CD4-positive, alpha-beta T cell (primary cell): ENCODE measurements at regions not wholly inside any gene's neighbourhood (a gene's known extent, or its start where the extent isn't known, plus 50 kb on each side); places are given as distances from the start of the nearest gene placed in this dataset.

Source experiments
- ATAC-seq: fragments of 200-7000 bp; cut with Tn5 transposase; one replicate; pipeline ENCODE4 v1.10.0; 2022; ENCODE audit warnings: mild to moderate bottlenecking; ENCODE audit not compliant: poor library complexity
- CTCF ChIA-PET: fragments of 350-600 bp; sonication (Branson Sonifier 250); formaldehyde crosslinking; loops from one replicate; lab custom pipeline; 2021; ENCODE audit warnings: antibody characterized with exemption, inconsistent platforms; lab: Charles Lee
- POLR2A ChIA-PET: fragments of 350-600 bp; sonication (Branson Sonifier 250); formaldehyde crosslinking; loops from one replicate; lab custom pipeline; 2021; ENCODE audit warnings: antibody characterized with exemption, inconsistent platforms; lab: Charles Lee
- DNase-seq, 14 experiments: peaks; one replicate each; pipeline ENCODE4 v3.0.0-alpha.2; 2013 to 2020; ENCODE audit warnings: mixed read lengths in 2 of 14
- H3K27ac ChIP-seq, 2 donors: one replicate each; pipeline versions ENCODE4 v1.5.1 to v1.7.0; 2013; ENCODE audit warnings: low read length in 2 of 2, low read depth in 1 of 2, mild to moderate bottlenecking in 1 of 2
- H3K27me3 ChIP-seq, 2 experiments: 1 replicate in 1 of 2; 2 replicates in 1 of 2; pipeline versions ENCODE4 v1.6.1 to v1.7.0; 2013; ENCODE audit warnings: low read length in 2 of 2, control low read depth in 1 of 2, mild to moderate bottlenecking in 1 of 2, moderate library complexity in 1 of 2; ENCODE audit not compliant: insufficient read depth in 2 of 2, control insufficient read depth in 1 of 2
- H3K36me3 ChIP-seq: one replicate; pipeline ENCODE4 v1.6.1; 2013; ENCODE audit warnings: low read length, control low read depth; ENCODE audit not compliant: insufficient read depth
- H3K4me1 ChIP-seq: one replicate; pipeline ENCODE4 v1.6.1; 2013; ENCODE audit warnings: low read length, control low read depth; ENCODE audit not compliant: insufficient read depth
- H3K4me3 ChIP-seq: one replicate; pipeline ENCODE4 v1.5.1; 2013; ENCODE audit warnings: mild to moderate bottlenecking, low read length, moderate library complexity
- H3K9me3 ChIP-seq, 2 experiments: 1 replicate in 1 of 2; 2 replicates in 1 of 2; pipeline versions ENCODE4 v1.6.1 to v1.7.0; 2013; ENCODE audit warnings: low read length in 2 of 2, mild to moderate bottlenecking in 2 of 2, control low read depth in 1 of 2, moderate library complexity in 1 of 2; ENCODE audit not compliant: control insufficient read depth in 1 of 2, insufficient read depth in 1 of 2
- H3K27ac Mint-ChIP-seq: one replicate; pipeline ENCODE4 v1.8.0; 2020; ENCODE audit warnings: mixed read lengths
- H3K27me3 Mint-ChIP-seq: one replicate; pipeline ENCODE4 v1.8.0; 2021; ENCODE audit warnings: mixed read lengths
- H3K36me3 Mint-ChIP-seq: one replicate; pipeline ENCODE4 v1.8.0; 2021; ENCODE audit warnings: low read depth, mixed read lengths
- H3K4me1 Mint-ChIP-seq: one replicate; pipeline ENCODE4 v1.8.0; 2021; ENCODE audit warnings: low read depth, mixed read lengths
- H3K4me3 Mint-ChIP-seq: one replicate; pipeline ENCODE4 v1.8.0; 2020; ENCODE audit warnings: mild to moderate bottlenecking, mixed read lengths
- H3K9me3 Mint-ChIP-seq: one replicate; pipeline ENCODE4 v1.8.0; 2020; ENCODE audit warnings: mixed read lengths
- CTCF ChIP-seq: fragments of 200-600 bp; IDR thresholded peaks from one replicate; pipeline ENCODE4 v1.8.0; 2022; ENCODE audit warnings: antibody characterized with exemption, mild to moderate bottlenecking
- intact Hi-C, 2 experiments: fragments of 100-400 bp; cut with DNase I in 1 of 2; cut with micrococcal nuclease in 1 of 2; formaldehyde crosslinking; loops; one replicate each; pipeline versions ENCODE4 v1.15.1 to v1.9.0; 2023 to 2025; cut with DNase I, micrococcal nuclease

DNA sequence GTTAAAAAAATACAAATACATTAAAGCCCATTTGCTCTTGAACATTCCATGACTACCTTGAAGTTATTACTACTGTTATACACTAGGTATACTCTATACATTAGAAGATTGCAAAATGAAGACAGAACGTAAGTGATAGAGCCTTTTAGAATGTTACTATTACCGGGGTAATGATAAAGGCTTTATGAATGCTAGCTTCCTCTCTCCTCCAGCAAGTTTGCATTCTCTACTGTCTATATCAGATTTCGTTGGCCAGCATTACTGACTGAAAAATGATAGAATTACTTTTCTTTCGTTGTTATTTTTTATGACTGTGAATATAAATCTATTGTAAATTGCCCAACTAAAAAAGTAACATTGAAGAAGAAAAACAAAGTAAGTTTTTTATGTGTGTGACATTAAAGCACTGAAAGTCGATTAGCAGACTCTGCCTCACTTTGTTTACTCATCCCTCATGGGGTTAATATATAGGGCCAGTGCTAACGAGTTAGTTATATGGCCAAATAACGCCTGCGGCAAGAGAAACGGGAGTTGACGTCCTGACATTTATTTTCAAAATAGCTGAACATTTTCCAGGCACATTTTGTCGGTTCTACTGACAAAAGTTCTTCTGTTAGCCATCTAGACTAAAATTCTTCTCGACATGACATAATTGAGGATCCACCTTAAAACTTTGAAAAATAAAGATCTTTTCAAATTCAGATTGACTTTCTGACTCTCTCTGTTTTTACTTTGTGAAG is 163.8 kb upstream of the KITLG start:
- POLR2A ChIA-PET, result no interaction called here
- CTCF ChIA-PET, result no interaction called here
- no peaks in the 10 kb centered on the region for H3K36me3 ChIP-seq
- Mint-ChIP-seq H3K9me3 (no peaks in the 10 kb centered on the region), H3K4me1 (no peaks in the 10 kb centered on the region), H3K27ac (no peak overlapping the region), H3K4me3 (no peak overlapping the region), H3K27me3 (no peaks in the 10 kb centered on the region), H3K36me3 (no peaks in the 10 kb centered on the region)
- no peak for TF ChIP-seq CTCF
- no peak overlapping the region for H3K4me3 ChIP-seq
- H3K27me3 ChIP-seq, result no peaks in the 10 kb centered on the region
- intact Hi-C loops, result no loop called here
- ATAC-seq (no peak), DNase-seq (no peak)
- H3K4me1 ChIP-seq, result no peaks in the 10 kb centered on the region
- H3K9me3 ChIP-seq, result no peaks in the 10 kb centered on the region
- H3K27ac ChIP-seq, result no peak overlapping the region

DNA sequence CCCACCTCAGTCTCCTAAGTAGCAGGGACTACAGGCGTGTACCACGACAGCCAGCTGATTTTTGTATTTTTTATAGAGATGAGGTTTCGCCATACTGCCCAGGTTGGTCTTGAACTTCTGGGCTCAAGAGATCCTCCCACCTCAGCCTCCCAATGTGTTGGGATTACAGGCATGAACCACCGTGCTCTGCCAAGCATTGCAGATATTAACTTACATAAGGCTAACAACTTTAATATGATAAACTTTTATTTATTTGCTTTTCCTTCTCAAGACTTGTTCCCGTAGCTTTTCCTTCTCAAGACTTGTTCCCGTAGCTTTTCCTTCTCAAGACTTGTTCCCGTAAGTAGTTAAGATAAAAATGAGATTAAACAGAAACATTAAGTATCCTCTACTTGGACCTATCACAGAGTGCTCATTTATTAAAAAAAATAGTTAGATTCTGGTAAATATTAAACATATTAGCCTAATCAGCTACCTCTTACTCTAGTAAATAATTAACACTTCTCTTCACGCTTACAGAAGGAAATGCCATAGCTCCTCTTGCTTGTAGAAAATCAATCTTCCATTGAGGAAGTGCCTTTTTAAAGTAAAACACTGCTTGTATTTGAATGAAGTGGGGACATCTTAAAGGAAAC is 157.7 kb upstream of the KITLG start:
- Mint-ChIP-seq H3K4me3 (no peak overlapping the region), H3K27me3 (no peaks in the 10 kb centered on the region), H3K36me3 (no peaks in the 10 kb centered on the region), H3K27ac (no peak overlapping the region), H3K4me1 (no peaks in the 10 kb centered on the region), H3K9me3 (no peaks in the 10 kb centered on the region)
- ChIA-PET CTCF (no interaction called here), POLR2A (no interaction called here)
- Histone ChIP-seq H3K36me3 (no peaks in the 10 kb centered on the region), H3K9me3 (no peaks in the 10 kb centered on the region), H3K27me3 (no peaks in the 10 kb centered on the region), H3K4me3 (no peak overlapping the region), H3K27ac (no peak overlapping the region), H3K4me1 (no peaks in the 10 kb centered on the region)
- DNase-seq, result no peak
- intact Hi-C loops, result no loop called here
- no peak for ATAC-seq
- no peak for TF ChIP-seq CTCF

- Mint-ChIP-seq H3K36me3 (no peaks in the 10 kb centered on the region), H3K27ac (no peak overlapping the region), H3K27me3 (no peaks in the 10 kb centered on the region), H3K4me3 (no peak overlapping the region), H3K9me3 (no peaks in the 10 kb centered on the region), H3K4me1 (no peaks in the 10 kb centered on the region)
- TF ChIP-seq CTCF, result no peak
- Histone ChIP-seq H3K4me3 (no peak overlapping the region), H3K36me3 (no peaks in the 10 kb centered on the region), H3K9me3 (no peaks in the 10 kb centered on the region), H3K27ac (no peak overlapping the region), H3K27me3 (no peaks in the 10 kb centered on the region), H3K4me1 (no peaks in the 10 kb centered on the region)
- intact Hi-C loops, result no loop called here
- DNase-seq (no peak), ATAC-seq (no peak)
- ChIA-PET POLR2A (no interaction called here), CTCF (no interaction called here)
Observed at GRCh38 chr12:88736031-88736430, 155.8 kb upstream of the KITLG start.
